Breast epithelium (tissue), 4 donors: ENCODE measurements at regions not wholly inside any gene's neighbourhood (a gene's known extent, or its start where the extent isn't known, plus 50 kb on each side); places are given as distances from the start of the nearest gene placed in this dataset.

Source experiments
- DNase-seq, 2 donors: peaks; one replicate each; pipeline ENCODE4 v3.0.0-alpha.2; 2019; ENCODE audit warnings: low spot score in 2 of 2
- H3K27ac ChIP-seq, 2 donors: fragments of 200-600 bp; sonication (generic) in 1 of 2; one replicate each; pipeline ENCODE4 v1.5.1; 2016 to 2019; ENCODE audit warnings: mild to moderate bottlenecking in 1 of 2
- H3K27me3 ChIP-seq, 2 donors: fragments of 200-600 bp; sonication (generic) in 1 of 2; one replicate each; pipeline versions ENCODE4 v1.5.1 to v1.6.0; 2017 to 2019; ENCODE audit warnings: control low read depth in 1 of 2, mild to moderate bottlenecking in 1 of 2
- H3K36me3 ChIP-seq: fragments of 200-600 bp; one replicate; pipeline ENCODE4 v1.5.1; 2019
- H3K4me1 ChIP-seq, 2 donors: fragments of 200-600 bp; sonication (generic); one replicate each; pipeline ENCODE4 v1.5.1; 2016 to 2019; ENCODE audit warnings: control low read depth in 1 of 2
- H3K4me3 ChIP-seq, 3 donors: fragments of 200-600 bp; sonication (generic); 1 replicate in 2 of 3; 2 replicates in 1 of 3; pipeline ENCODE4 v1.5.1; 2016 to 2019; ENCODE audit warnings: mild to moderate bottlenecking in 3 of 3, moderate library complexity in 2 of 3
- H3K9me3 ChIP-seq, 2 donors: fragments of 200-600 bp; sonication (generic) in 1 of 2; one replicate each; pipeline ENCODE4 v1.5.1; 2016 to 2019; ENCODE audit warnings: control low read depth in 1 of 2
- POLR2A ChIP-seq: fragments of 450-650 bp; IDR thresholded peaks from one replicate; pipeline ENCODE4 v1.6.1; 2016; ENCODE audit warnings: antibody characterized with exemption, mild to moderate bottlenecking, moderate library complexity
- POLR2AphosphoS5 ChIP-seq, 3 donors: sonication (generic); formaldehyde crosslinking; IDR thresholded peaks; one replicate each; pipeline ENCODE4 v1.6.1; 2017; ENCODE audit warnings: antibody characterized with exemption in 3 of 3
- intact Hi-C: fragments of 100-400 bp; cut with DNase I; formaldehyde crosslinking; loops from one replicate; pipeline ENCODE4 v1.15.1; 2023; ENCODE audit warnings: low total_unique reads
- TF ChIP-seq, protein P1 (sequence below), 3 donors: fragments of 450-650 bp; IDR thresholded peaks; one replicate each; pipeline ENCODE4 v1.5.1; 2016 to 2017; ENCODE audit warnings: antibody characterized with exemption in 3 of 3, mild to moderate bottlenecking in 3 of 3, moderate library complexity in 3 of 3

DNA sequence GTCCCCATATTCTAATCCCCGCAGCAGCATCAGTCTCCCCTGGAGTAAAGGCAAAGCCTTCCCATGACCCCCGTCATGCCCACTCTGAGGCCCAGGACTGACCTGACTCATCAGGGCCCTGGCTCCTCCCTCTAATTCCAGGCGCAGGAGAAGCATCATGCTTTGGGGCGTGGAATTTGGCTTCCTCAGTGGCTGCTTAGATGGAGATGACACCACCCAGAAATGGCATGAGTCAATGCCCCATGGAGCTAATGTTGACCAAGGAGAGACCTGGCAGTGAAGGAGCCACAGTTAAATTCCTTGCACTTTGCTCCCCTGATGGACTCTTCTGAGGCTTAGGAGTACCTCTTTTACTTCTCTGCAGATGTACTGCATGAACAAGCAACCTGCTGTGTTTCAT lies 204.2 kb upstream of the PROK2 start:
- H3K36me3 ChIP-seq, result no peaks in the 10 kb centered on the region
- no peaks in the 10 kb centered on the region for H3K4me1 ChIP-seq
- no peaks in the 10 kb centered on the region for H3K27me3 ChIP-seq
- H3K4me3 ChIP-seq, result no peak overlapping the region
- no peak for DNase-seq
- no peak overlapping the region for H3K27ac ChIP-seq
- no peaks in the 10 kb centered on the region for H3K9me3 ChIP-seq
- intact Hi-C loops, result no loop called here
- TF ChIP-seq POLR2AphosphoS5 (IDR thresholded peaks at IDR 0.05) (no peak), POLR2A (no peak)
- TF ChIP-seq, protein P1, sequence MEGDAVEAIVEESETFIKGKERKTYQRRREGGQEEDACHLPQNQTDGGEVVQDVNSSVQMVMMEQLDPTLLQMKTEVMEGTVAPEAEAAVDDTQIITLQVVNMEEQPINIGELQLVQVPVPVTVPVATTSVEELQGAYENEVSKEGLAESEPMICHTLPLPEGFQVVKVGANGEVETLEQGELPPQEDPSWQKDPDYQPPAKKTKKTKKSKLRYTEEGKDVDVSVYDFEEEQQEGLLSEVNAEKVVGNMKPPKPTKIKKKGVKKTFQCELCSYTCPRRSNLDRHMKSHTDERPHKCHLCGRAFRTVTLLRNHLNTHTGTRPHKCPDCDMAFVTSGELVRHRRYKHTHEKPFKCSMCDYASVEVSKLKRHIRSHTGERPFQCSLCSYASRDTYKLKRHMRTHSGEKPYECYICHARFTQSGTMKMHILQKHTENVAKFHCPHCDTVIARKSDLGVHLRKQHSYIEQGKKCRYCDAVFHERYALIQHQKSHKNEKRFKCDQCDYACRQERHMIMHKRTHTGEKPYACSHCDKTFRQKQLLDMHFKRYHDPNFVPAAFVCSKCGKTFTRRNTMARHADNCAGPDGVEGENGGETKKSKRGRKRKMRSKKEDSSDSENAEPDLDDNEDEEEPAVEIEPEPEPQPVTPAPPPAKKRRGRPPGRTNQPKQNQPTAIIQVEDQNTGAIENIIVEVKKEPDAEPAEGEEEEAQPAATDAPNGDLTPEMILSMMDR (IDR thresholded peaks at IDR 0.05), result no peak

DNA sequence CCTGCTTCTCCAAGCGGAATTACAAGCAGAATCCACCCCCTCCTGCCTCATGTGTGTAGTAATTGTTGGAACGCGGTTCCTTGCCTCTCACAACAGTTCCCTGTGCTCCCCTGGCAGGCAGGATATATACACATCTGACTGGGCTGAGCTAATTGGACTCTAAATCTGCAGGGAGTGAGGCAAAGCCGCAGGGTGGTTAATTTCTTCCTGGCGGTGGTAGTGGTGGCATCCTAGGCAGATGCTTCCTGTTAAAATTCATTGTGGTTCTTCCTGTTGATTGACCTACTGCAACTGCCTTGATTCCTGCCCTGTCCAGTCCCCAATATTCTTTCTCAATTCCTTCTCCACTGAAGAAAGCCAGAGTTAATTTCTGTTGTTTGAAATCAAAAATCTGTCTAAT lies 202.9 kb upstream of the PROK2 start:
- DNase-seq, result peak in 1 of 2 donors; percentile 25
- no peak overlapping the region for H3K27ac ChIP-seq
- no peaks in the 10 kb centered on the region for H3K36me3 ChIP-seq
- TF ChIP-seq, protein P1 (IDR thresholded peaks at IDR 0.05), result no peak
- TF ChIP-seq POLR2A (no peak), POLR2AphosphoS5 (IDR thresholded peaks at IDR 0.05) (no peak)
- no peak overlapping the region for H3K4me3 ChIP-seq
- intact Hi-C loops, result no loop called here
- no peaks in the 10 kb centered on the region for H3K4me1 ChIP-seq
- H3K27me3 ChIP-seq, result no peaks in the 10 kb centered on the region
- no peaks in the 10 kb centered on the region for H3K9me3 ChIP-seq

GRCh38 chr3:71987089-71987735 lies 202.3 kb upstream of the PROK2 start:
- Histone ChIP-seq H3K4me1 (no peaks in the 10 kb centered on the region), H3K9me3 (no peaks in the 10 kb centered on the region), H3K27me3 (no peaks in the 10 kb centered on the region), H3K36me3 (no peaks in the 10 kb centered on the region), H3K27ac (no peak overlapping the region), H3K4me3 (no peak overlapping the region)
- DNase-seq, result no peak
- intact Hi-C loops, result no loop called here
- no peak for TF ChIP-seq POLR2AphosphoS5 (IDR thresholded peaks at IDR 0.05)
- TF ChIP-seq POLR2A, result no peak
- TF ChIP-seq, protein P1 (IDR thresholded peaks at IDR 0.05), result peak in 1 of 3 donors; percentile 20

GRCh38 chr3:71986606-71987005 lies 201.7 kb upstream of the PROK2 start:
- DNase-seq, result no peak
- Histone ChIP-seq H3K9me3 (no peaks in the 10 kb centered on the region), H3K27ac (no peak overlapping the region), H3K27me3 (no peaks in the 10 kb centered on the region), H3K4me1 (no peaks in the 10 kb centered on the region), H3K4me3 (no peak overlapping the region), H3K36me3 (no peaks in the 10 kb centered on the region)
- intact Hi-C loops, result no loop called here
- no peak for TF ChIP-seq POLR2AphosphoS5 (IDR thresholded peaks at IDR 0.05)
- TF ChIP-seq, protein P1 (IDR thresholded peaks at IDR 0.05), result no peak
- TF ChIP-seq POLR2A, result no peak

DNA sequence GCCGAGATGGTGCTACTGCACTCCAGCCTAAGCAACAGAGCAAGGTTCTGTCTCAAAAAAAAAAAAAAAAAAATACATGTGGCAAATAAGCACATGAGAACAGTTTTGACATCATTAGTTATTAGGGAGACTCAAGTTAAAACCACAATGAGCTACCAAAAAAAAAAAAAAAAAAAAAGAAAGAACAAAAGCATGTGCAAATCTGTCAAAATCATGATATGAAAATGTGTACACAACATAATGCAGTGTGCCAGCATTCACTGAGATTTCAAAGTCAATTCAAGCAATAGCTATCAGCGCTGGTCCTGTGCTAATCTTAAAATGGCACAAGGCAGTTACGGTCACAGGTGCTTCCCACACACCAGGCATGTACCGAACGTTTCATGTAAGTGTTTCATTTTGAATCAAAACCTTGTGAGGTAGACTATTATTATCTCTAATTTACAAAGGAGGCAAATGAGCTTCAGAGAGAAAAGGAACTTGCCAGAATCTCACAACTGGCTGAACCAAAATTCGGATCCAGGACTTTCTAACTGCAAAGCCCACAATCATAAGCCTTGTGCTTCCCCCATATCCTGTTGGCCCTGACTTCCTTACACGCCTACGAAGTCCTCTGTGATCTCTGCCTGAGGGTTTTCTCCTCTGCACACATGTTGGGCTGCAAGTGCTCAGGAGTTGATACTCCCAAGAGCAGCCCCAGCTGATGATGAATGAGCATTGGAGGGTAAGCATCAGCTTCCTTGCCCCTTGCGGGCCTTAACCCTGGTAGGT lies 200.1 kb upstream of the PROK2 start:
- no peaks in the 10 kb centered on the region for H3K27me3 ChIP-seq
- no peak overlapping the region for H3K4me3 ChIP-seq
- no peaks in the 10 kb centered on the region for H3K4me1 ChIP-seq
- intact Hi-C loops, result no loop called here
- no peak overlapping the region for H3K27ac ChIP-seq
- TF ChIP-seq POLR2AphosphoS5 (IDR thresholded peaks at IDR 0.05) (no peak), POLR2A (no peak)
- TF ChIP-seq, protein P1 (IDR thresholded peaks at IDR 0.05), result no peak
- H3K36me3 ChIP-seq, result no peaks in the 10 kb centered on the region
- H3K9me3 ChIP-seq, result no peaks in the 10 kb centered on the region
- no peak for DNase-seq
